ENCODE measurements at regions not wholly inside any gene's neighbourhood (a gene's known extent, or its start where the extent isn't known, plus 50 kb on each side); places are given as distances from the start of the nearest gene placed in this dataset.
A peak's percentile ranks its signal among the peaks of the same experiment; 100 is the strongest.

DNA sequence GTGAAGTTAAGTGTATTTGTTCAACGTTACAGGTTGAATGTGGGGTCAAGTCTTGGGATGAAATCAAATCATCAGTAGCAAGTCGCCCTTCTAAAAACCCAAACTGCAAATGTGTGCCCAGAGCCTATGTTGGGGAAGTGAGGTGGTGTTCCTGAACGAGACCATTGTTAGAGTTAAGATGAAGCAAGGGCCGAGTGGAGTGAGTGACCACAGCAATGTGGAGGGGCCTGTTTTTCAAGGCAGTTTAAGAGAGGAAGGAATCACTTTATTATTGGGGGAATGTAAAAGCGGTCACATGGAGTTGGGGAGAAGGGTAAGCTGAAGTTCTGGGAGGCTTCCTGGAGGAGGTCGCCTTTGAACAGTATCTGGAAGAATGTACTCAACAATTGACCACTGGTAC lies 68.5 kb downstream of the MYCN start:
- DNase-seq, result no peak

DNA sequence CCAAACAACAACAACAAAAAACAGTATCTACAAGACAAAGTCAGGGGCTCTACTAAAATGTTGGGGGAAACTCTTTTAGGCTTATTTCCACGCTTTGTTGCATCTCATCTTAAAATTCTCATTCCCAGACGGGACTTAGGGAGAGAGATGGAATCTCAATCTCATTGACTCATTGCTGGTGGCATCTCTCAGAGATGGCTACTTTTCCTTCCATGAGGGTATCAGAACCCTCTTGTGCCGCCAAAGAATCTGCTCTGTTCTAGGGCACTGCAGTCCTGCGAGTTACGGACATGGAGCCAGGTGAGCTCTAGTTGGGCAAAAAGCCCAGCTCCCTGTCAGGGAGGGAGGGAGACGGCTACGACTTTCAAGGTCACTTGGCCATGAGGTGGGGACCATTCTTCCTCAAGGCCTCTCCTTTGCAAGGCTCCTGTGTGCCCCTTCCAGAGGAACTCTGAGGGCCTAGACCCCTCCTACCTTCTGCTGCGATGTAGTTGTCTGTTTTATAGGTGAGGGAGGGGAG lies 68.0 kb downstream of the MYCN start:
- DNase-seq, result no peak

DNA sequence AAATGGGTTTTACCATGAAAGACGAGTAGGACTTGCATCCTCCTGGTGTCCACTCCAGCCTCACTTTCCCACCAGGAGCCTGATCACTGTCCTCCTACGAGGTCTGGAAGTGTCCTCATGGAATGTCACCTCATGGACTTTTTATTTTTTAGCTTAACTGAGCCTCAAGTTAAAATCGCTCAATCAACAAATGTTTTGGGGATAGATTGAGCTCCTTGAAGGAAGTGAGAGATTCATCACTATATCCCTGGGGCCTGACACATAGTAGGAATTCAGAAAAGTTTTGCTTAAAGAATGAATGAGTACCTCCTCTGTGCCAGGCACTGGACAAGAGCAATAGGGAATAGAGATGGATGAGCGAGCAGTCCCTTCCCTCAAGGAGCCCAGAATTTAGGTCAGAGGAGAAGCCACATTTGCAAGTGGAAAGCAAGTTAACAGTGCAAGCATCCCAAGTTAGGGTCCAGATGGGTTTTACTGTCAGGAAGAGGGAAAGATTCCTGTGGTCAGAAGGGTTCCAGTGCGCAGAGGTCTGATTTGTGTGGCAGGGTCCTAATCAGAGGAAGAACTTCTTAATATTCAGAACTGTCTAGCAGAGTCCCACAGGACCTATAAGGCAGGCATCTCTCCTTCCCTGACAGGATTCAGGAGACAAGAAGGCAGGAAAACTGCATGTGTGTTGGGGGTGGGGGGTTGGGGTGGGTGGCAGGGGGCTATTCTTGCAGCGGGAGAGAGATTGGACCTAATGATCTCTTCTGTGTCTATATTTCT lies 67.0 kb downstream of the MYCN start:
- no peak for DNase-seq

DNA sequence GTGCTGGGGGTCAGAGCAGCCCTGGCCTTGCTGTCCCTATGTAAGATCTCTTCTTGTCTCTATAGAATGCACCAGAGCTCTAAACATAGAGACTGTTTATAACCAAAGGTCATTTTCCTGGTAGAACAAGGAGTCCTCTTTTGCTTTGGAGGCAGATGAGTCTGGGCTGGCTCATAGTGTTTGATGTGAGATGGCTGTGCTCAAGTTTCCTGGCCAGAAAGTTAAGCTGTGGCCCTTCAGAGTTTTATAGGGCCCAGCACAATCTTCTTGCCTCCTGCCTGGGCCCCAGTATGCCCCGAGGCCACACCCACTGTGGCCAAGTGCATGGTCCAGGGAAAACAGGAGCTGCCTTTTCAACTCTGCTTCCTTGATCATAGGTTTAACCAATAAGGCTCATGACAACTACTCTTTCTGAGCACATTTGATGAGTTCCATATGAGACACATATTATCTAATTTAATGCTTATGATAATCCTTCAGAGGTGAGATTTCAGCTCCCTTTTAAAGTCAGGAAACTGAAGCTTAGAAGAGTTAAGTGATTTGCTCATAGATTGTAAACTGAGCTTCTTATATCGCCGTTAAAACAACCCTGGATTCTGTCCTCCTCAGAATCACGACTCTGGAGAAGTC lies 66.3 kb downstream of the MYCN start:
- DNase-seq, result no peak

DNA sequence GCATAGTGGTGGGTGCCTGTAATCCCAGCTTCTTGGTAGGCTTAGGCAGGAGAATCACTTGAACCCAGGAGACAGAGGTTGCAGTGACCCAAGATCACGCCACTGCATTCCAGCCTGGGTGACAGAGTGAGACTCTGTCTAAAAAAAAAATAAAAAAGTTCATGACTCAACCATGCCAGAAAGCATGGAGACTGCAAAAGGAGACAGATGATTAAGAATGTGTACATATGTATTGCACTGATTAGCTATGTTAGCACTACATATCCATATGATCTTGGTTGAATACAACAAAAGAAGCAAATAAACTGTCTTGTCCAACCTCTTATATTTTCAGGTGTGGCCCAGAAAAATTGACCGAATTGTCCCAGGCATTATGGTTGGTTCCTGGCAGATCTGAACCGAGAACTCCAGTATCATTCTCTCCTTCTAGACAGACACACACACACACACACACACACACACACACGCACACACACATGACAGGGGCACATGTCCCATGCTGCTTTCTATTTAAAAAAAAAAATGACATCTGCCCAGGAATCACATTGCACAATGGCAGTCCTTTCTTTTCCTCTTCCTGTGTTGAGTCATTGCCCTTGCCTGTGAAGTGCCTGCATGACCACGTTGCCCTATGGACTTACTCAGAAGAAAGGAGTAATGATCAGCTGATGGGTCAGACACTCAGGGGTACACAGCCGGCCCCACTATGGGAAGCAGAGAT lies 65.6 kb downstream of the MYCN start:
- peak in 1 of 2 donors; percentile 43 for DNase-seq

DNA sequence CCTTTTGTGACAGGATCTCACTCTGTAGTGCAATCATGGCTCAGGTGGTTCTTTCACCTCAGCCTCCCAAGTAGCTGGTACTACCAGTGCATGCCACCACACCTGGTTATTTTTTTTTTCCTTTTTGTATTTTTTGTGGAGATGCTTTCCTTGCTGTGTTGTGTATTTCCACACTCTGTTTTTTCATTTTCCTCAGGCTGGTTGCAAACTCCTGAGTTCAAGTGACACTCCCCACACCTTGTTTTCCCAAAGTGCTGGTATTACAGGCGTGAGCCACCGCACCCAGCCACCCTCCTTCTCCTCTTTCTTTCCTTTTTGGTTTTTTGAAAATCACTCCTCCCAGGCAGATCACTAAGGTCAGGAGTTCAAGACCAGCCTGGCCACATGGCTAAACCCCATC lies 65.0 kb downstream of the MYCN start:
- DNase-seq, result no peak

DNA sequence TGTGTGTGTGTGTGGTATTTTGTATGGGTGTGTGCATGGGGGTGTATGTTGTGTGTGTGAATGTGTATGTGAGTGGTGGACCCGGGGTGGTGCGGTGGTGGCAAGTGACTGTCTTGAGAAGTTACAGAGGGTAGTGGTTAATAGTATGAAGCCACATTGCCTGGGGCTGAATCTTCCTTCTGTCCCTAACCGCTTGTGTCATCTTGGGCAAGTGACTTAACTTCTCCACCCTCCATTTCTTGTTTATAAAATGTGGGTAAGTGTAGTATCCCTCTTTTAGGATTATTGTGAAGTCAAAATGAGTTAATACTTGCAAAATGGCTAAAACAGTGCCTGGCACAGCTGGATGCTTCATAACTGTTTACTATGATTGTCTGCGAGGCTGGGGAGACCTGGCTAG lies 63.5 kb downstream of the MYCN start:
- no peak for DNase-seq

DNA sequence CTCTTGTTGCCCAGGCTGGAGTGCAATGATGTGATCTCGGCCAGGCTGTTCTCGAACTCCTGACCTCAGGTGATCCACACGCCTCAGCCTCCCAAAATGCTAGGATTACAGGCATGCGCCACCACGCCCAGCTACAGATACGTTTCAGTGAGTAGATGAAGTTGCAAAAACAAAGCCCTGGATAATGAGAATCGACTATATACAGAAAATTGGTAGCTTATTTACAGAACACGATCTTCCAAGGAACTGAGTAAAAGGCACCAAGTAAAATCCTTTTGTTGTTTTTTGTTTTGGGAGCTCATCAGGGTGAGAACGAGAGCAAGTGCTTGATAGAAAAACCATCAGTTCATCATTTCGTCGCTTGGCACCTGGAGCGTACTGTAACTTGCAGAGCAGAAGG lies 62.8 kb downstream of the MYCN start:
- no peak for DNase-seq

DNA sequence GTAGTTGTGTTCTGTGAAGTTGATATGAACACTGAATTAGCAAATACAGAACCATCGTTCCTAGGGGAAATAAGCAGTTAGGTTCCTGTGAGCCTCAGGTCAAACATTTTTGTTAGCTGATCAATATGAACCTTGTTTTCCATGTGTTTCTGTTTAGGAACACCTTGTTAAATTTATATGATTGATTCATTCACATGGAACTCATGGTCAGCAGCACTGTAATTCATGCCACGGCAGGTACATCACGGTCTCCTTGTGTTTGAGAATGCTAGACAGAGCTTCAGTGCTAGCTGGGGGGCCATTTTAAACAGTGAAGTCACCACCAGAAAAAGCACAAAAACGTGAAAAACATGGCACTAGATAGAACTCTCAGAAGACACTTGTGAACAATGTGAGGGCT lies 62.2 kb downstream of the MYCN start:
- no peak for DNase-seq

DNA sequence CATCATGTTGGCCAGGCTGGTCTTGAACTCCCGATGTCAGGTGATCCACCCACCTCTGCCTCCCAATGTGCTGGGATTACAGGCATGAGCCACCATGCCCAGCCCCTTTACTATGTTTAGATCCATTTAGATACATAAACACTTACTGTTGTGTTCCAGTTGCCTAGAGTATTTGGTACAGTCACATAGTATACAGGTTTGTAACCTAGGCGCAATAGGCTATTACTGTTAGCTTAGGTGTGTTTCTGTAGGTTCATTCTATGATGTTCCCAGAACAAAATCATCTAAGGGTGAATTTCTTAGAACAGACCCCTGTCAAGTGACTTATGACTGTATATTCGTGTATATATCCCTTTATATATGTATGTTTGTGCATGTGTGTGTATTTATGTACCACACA lies 61.8 kb downstream of the MYCN start:
- no peak for DNase-seq

DNA sequence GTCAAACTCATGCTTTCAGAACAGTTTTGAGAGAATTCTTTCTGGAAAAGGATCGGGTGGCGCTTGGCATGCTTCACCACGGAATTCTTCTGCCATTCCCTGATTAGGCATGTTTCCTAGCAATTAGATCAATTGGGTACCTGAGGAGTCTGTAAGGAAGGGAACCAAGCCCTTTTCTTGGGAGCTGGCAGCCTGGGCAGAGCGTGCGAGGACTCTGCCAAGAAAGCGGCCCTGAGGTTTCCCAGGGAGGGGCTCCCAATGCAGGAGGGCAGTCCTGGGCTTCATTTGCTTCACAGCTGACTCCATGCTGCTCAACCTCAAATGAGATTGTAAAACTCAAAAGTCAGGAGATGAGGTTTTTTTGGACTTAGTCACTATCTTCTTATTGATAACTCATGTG lies 60.3 kb downstream of the MYCN start:
- DNase-seq, result no peak

DNA sequence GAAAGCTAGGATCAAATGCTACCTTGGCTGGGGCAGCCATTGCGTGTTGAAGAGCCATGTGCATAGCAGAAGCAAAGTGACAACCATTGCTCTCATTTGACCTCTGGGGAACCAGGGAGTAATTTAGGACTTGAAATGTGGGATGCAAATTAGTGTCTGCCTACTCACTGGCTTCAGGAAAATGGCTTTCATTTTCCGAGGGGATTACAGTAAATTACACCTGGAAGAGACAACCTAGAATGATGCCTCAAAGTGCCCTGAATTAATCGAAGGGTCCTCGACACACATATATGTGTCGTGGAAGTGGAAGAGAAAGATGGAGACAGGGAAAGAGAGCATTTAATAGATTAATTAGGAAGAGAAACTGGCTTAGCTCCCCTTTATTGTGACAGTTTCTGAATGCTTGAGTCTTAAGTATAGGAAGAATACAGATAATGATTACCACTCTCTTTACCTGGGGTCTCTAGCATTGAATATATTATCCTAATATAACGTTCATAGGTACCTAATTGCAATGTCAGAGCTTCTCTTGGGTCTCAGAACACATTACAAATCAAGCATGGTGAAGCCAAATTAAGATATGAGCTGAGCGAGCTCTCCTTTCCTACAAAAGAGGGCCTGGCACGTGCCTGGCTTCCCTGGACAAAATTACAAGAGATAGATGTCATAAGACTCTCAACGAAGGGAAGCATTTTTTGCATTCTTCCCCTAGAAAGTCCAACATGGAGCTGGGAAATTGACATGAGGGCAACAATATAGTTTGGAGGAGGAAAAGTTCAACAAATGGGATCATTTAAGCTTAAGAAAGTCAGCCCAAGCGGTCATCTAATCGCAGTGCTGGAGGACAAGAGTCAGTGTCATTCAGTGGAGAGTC lies 59.5 kb downstream of the MYCN start:
- DNase-seq, result no peak

DNA sequence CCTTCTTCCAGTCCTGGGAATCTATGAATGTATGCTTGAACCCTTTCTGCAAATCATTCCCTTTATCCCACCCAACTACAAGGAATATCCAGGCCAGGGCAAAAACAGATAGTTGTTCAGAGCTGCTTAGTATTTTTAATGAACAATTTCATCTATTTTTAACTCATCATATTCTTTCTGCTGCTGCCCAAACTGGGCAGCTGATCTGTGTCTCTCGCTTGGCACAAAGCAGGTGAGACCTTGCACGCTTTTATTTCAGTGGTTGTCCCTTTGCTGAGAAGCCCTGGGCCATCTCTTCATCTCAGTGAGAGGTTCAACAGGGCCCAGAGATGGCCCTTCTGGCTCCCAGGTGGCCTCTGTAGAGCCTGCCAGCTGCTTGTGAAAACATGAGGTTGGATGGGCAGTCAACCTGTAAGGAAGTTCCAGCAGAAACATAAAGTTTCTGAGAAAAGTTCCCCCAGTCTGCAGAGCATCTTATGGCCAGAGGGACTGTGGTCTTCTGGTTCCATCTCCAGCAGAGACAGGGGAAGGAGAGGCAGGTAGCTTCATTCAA lies 57.5 kb downstream of the MYCN start:
- DNase-seq, result no peak

DNA sequence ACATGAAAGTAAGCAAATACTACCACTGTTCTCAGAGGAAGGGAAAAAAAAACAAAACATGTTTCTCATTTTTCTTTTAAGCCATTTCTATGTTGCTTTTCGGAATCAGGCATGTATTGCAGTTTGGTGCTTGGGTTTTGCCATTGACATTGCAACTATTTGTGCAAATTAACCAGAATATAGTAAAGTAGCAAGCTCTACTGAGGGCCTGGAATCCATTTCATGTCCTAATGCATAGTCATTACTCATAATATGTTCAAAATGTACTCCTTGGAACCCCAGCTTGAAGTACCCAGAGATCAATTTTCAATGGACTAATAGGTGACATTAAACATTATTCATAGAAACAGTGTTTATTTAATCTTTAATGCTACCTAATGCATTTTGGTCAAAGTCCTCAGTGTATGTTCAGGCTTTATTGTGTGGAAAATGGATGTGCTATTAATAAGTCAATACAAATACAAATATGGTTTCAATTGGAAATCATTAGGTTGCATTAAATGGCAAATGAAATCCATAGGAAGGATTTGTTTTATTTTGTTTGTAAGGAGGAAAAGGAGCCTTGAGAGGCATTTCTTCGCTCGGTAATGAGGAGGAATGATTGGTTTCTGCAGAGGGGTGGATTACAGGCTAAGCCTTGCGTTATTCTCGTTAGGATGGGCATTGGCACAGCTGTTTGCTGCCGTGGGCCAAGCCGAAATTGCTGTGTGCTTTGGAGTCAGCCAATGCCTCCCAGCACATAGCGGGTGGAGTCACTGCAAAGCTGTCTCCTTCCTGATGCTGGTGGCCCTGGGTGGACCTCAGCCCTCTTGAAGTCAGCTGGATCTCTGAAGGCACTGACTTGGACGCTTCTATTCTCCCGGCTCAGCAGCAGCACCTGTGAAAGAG lies 56.4 kb downstream of the MYCN start:
- no peak for DNase-seq

Data from CD4-positive, alpha-beta T cell treated with Interferon alpha-2 for 1 hour (primary cell).